SK-N-SH treated with all-trans-retinoic acid at 6 μM for 48 hours (cell line): ENCODE measurements at regions not wholly inside any gene's neighbourhood (a gene's known extent, or its start where the extent isn't known, plus 50 kb on each side); places are given as distances from the start of the nearest gene placed in this dataset.

ENCODE experiments used
- ATAC-seq: fragments of 200-7000 bp; cut with Tn5 transposase; 3 replicates; pipeline ENCODE4 v1.9.1; 2020; ENCODE audit warnings: mild to moderate bottlenecking, moderate library complexity
- ARNTL ChIP-seq: fragments of 450-650 bp; formaldehyde crosslinking; IDR thresholded peaks from 2 replicates; pipeline ENCODE4 v1.5.0; 2020; ENCODE audit warnings: low read depth, mild to moderate bottlenecking, moderate library complexity, borderline replicate concordance
- CREB5 ChIP-seq: fragments of 250-450 bp; sonication (Bioruptor Pico); IDR thresholded peaks from 2 replicates; pipeline ENCODE4 v1.5.1; 2020; ENCODE audit warnings: low read depth, mild to moderate bottlenecking, moderate library complexity
- CSDC2 ChIP-seq: fragments of 250-450 bp; sonication (Bioruptor Pico); IDR thresholded peaks from 2 replicates; pipeline ENCODE4 v1.5.0; 2020; ENCODE audit warnings: mild to moderate bottlenecking, moderate library complexity
- CSRNP3 ChIP-seq: fragments of 250-450 bp; sonication (Bioruptor Pico); IDR thresholded peaks from 2 replicates; pipeline ENCODE4 v1.5.1; 2021; ENCODE audit warnings: mild to moderate bottlenecking, moderate library complexity
- ESRRG ChIP-seq: fragments of 250-450 bp; sonication (Bioruptor Pico); IDR thresholded peaks from 2 replicates; pipeline ENCODE4 v1.6.1; 2021; ENCODE audit warnings: mild to moderate bottlenecking
- GLIS3 ChIP-seq: fragments of 250-450 bp; sonication (Bioruptor Pico); IDR thresholded peaks from 2 replicates; pipeline ENCODE4 v1.5.0; 2020; ENCODE audit warnings: mild to moderate bottlenecking, moderate library complexity
- ISL1 ChIP-seq: fragments of 250-450 bp; sonication (Bioruptor Pico); IDR thresholded peaks from 2 replicates; pipeline ENCODE4 v2.1.2; 2022; ENCODE audit warnings: mild to moderate bottlenecking, moderate library complexity
- OSR1 ChIP-seq: fragments of 250-450 bp; sonication (Bioruptor Pico); IDR thresholded peaks from 2 replicates; pipeline ENCODE4 v1.8.0; 2022; ENCODE audit warnings: moderate library complexity, mild to moderate bottlenecking, inconsistent platforms
- PATZ1 ChIP-seq: fragments of 250-450 bp; sonication (Bioruptor Pico); IDR thresholded peaks from 2 replicates; pipeline ENCODE4 v1.8.0; 2020; ENCODE audit warnings: mild to moderate bottlenecking, moderate library complexity, borderline replicate concordance
- POU6F1 ChIP-seq: fragments of 250-450 bp; sonication (Bioruptor Pico); IDR thresholded peaks from 2 replicates; pipeline ENCODE4 v1.8.0; 2021; ENCODE audit warnings: low read depth, mild to moderate bottlenecking, moderate library complexity, borderline replicate concordance
- PPARA ChIP-seq: fragments of 250-450 bp; sonication (Bioruptor Pico); IDR thresholded peaks from 2 replicates; pipeline ENCODE4 v1.5.0; 2020; ENCODE audit warnings: mild to moderate bottlenecking, borderline replicate concordance
- RARB ChIP-seq: fragments of 250-450 bp; sonication (Bioruptor Pico); IDR thresholded peaks from 2 replicates; pipeline ENCODE4 v1.8.0; 2021; ENCODE audit warnings: mild to moderate bottlenecking, moderate library complexity
- SNAI2 ChIP-seq: fragments of 250-450 bp; sonication (Bioruptor Pico); IDR thresholded peaks from 2 replicates; pipeline ENCODE4 v1.5.0; 2020; ENCODE audit warnings: mild to moderate bottlenecking, moderate library complexity
- TCF4 ChIP-seq: fragments of 250-450 bp; sonication (Bioruptor Pico); IDR thresholded peaks from 2 replicates; pipeline ENCODE4 v1.8.0; 2021; ENCODE audit warnings: mild to moderate bottlenecking, moderate library complexity, borderline replicate concordance
- TOX ChIP-seq: fragments of 250-450 bp; sonication (Bioruptor Pico); IDR thresholded peaks from 2 replicates; pipeline ENCODE4 v1.8.0; 2021; ENCODE audit warnings: mild to moderate bottlenecking, moderate library complexity, borderline replicate concordance
- TSHZ2 ChIP-seq: fragments of 250-450 bp; sonication (Bioruptor Pico); IDR thresholded peaks from 2 replicates; pipeline ENCODE4 v1.5.0; 2020; ENCODE audit warnings: mild to moderate bottlenecking, moderate library complexity
- ZC3H10 ChIP-seq: fragments of 250-450 bp; sonication (Bioruptor Pico); IDR thresholded peaks from 2 replicates; pipeline ENCODE4 v1.5.1; 2021; ENCODE audit warnings: mild to moderate bottlenecking, moderate library complexity
- ZFP3 ChIP-seq: fragments of 250-450 bp; sonication (Bioruptor Pico); IDR thresholded peaks from 2 replicates; pipeline ENCODE4 v1.5.0; 2020; ENCODE audit warnings: mild to moderate bottlenecking, moderate library complexity
- ZFP30 ChIP-seq: fragments of 450-650 bp; formaldehyde crosslinking; IDR thresholded peaks from 2 replicates; pipeline ENCODE4 v1.5.0; 2022; ENCODE audit warnings: mild to moderate bottlenecking, moderate library complexity
- ZNF565 ChIP-seq: fragments of 450-650 bp; formaldehyde crosslinking; conservative IDR thresholded peaks from 2 replicates; pipeline ENCODE4 v1.5.0; 2020; ENCODE audit warnings: low read depth, mild to moderate bottlenecking, moderate library complexity
- ZNF70 ChIP-seq: fragments of 450-650 bp; formaldehyde crosslinking; IDR thresholded peaks from 2 replicates; pipeline ENCODE4 v1.5.0; 2020; ENCODE audit warnings: mild to moderate bottlenecking, moderate library complexity
- ZNF8 ChIP-seq: fragments of 450-650 bp; formaldehyde crosslinking; IDR thresholded peaks from 2 replicates; pipeline ENCODE4 v1.5.0; 2020; ENCODE audit warnings: mild to moderate bottlenecking, moderate library complexity

GRCh38 chr14:28576523-28576922, 190.1 kb upstream of the FOXG1 start (continued):
- TF ChIP-seq TSHZ2 (no peak), OSR1 (no peak), ISL1 (no peak), RARB (CRISPR knock-in tag) (no peak)
- TF ChIP-seq, all 23 proteins: peak for 0

- TF ChIP-seq POU6F1 = no peak
- TF ChIP-seq TCF4 (CRISPR knock-in tag) = no peak
- no peak for TF ChIP-seq ZFP3 (CRISPR knock-in tag)
- TF ChIP-seq ZC3H10 (CRISPR knock-in tag) = no peak
- ATAC-seq = peak; percentile 51
Observed at GRCh38 chr14:28577187-28577586, 189.4 kb upstream of the FOXG1 start.

- TF ChIP-seq ARNTL (CRISPR knock-in tag) (no peak), ESRRG (no peak)
- TF ChIP-seq, all 23 proteins: peak for 0
- peak; percentile 87 for ATAC-seq
Observed at GRCh38 chr14:28577711-28578131, 188.9 kb upstream of the FOXG1 start.

GRCh38 chr14:28584951-28585350, 181.6 kb upstream of the FOXG1 start:
- no peak for ATAC-seq
- TF ChIP-seq CREB5 (CRISPR knock-in tag) (no peak), PPARA (no peak), ZNF8 (CRISPR knock-in tag) (no peak), GLIS3 (CRISPR knock-in tag) (no peak), ARNTL (CRISPR knock-in tag) (no peak), ZNF70 (CRISPR knock-in tag) (no peak), ZC3H10 (CRISPR knock-in tag) (no peak), CSRNP3 (CRISPR knock-in tag) (no peak), OSR1 (no peak), PATZ1 (CRISPR knock-in tag) (no peak), TOX (CRISPR knock-in tag) (no peak), RARB (CRISPR knock-in tag) (no peak), ISL1 (no peak), ZFP3 (CRISPR knock-in tag) (no peak), ESRRG (no peak), SNAI2 (CRISPR knock-in tag) (no peak), TCF4 (CRISPR knock-in tag) (no peak), ZFP30 (no peak), CSDC2 (CRISPR knock-in tag) (no peak), ZNF565 (CRISPR knock-in tag) (no peak)
